Chondrocyte (in vitro differentiated cells): ENCODE measurements at regions not wholly inside any gene's neighbourhood (a gene's known extent, or its start where the extent isn't known, plus 50 kb on each side); places are given as distances from the start of the nearest gene placed in this dataset.

Experiments used
- DNase-seq: peaks from one replicate; pipeline ENCODE4 v3.0.0; 2021; ENCODE audit warnings: mixed read lengths, low spot score
- H3K27ac Mint-ChIP-seq: one replicate; pipeline ENCODE4 v1.8.0; 2021; ENCODE audit warnings: mild to moderate bottlenecking, moderate library complexity, mixed read lengths; ENCODE audit not compliant: unreplicated experiment
- H3K27me3 Mint-ChIP-seq: 2 replicates; pipeline ENCODE4 v1.8.0; 2021; ENCODE audit warnings: low read depth, mixed read lengths
- H3K36me3 Mint-ChIP-seq: 2 replicates; pipeline ENCODE4 v1.8.0; 2021; ENCODE audit warnings: low read depth, mixed read lengths
- H3K4me1 Mint-ChIP-seq: 2 replicates; pipeline ENCODE4 v1.8.0; 2021; ENCODE audit warnings: low read depth, mild to moderate bottlenecking, mixed read lengths
- H3K4me3 Mint-ChIP-seq: one replicate; pipeline ENCODE4 v1.8.0; 2021; ENCODE audit warnings: mild to moderate bottlenecking, moderate library complexity, mixed read lengths; ENCODE audit not compliant: unreplicated experiment
- H3K9me3 Mint-ChIP-seq: 2 replicates; pipeline ENCODE4 v1.8.0; 2021; ENCODE audit warnings: low read depth, mixed read lengths
- CTCF ChIP-seq: fragments of 200-600 bp; sonication (generic); IDR thresholded peaks from 2 replicates; pipeline ENCODE4 v1.5.0; 2021; ENCODE audit warnings: antibody characterized with exemption, mild to moderate bottlenecking, moderate library complexity

- Mint-ChIP-seq H3K36me3 (no peaks in the 10 kb centered on the region), H3K27ac (no peak overlapping the region), H3K9me3 (peaks cover 3% of the 10 kb centered on the region), H3K4me1 (peaks cover 11% of the 10 kb centered on the region), H3K27me3 (peaks cover 2% of the 10 kb centered on the region), H3K4me3 (no peak overlapping the region)
- no peak for TF ChIP-seq CTCF
- DNase-seq = no peak
Measured at GRCh38 chr13:55497486-55497885, 1643.2 kb upstream of the PRR20A start.

- H3K36me3 Mint-ChIP-seq = no peaks in the 10 kb centered on the region
- no peak for DNase-seq
- no peak overlapping the region for H3K4me3 Mint-ChIP-seq
- no peak overlapping the region for H3K27ac Mint-ChIP-seq
- no peak for TF ChIP-seq CTCF
- peaks cover 16% of the 10 kb centered on the region for H3K9me3 Mint-ChIP-seq
- no peaks in the 10 kb centered on the region for H3K27me3 Mint-ChIP-seq
- peaks cover 11% of the 10 kb centered on the region for H3K4me1 Mint-ChIP-seq
Measured at GRCh38 chr13:55500694-55501093, 1640.0 kb upstream of the PRR20A start.

GRCh38 chr13:55516610-55517009 lies 1624.1 kb upstream of the PRR20A start:
- Mint-ChIP-seq H3K4me3 (no peak overlapping the region), H3K36me3 (no peaks in the 10 kb centered on the region), H3K27me3 (no peaks in the 10 kb centered on the region), H3K4me1 (no peaks in the 10 kb centered on the region), H3K27ac (no peak overlapping the region), H3K9me3 (peaks cover 8% of the 10 kb centered on the region)
- no peak for DNase-seq
- no peak for TF ChIP-seq CTCF

- H3K36me3 Mint-ChIP-seq = no peaks in the 10 kb centered on the region
- peaks cover 8% of the 10 kb centered on the region for H3K9me3 Mint-ChIP-seq
- H3K27me3 Mint-ChIP-seq = no peaks in the 10 kb centered on the region
- peak; percentile 49 for TF ChIP-seq CTCF
- H3K27ac Mint-ChIP-seq = no peak overlapping the region
- no peak overlapping the region for H3K4me3 Mint-ChIP-seq
- H3K4me1 Mint-ChIP-seq = no peaks in the 10 kb centered on the region
- no peak for DNase-seq
Measured at GRCh38 chr13:55517312-55517711, 1623.4 kb upstream of the PRR20A start.

- H3K4me1 Mint-ChIP-seq = peaks cover 4% of the 10 kb centered on the region
- DNase-seq = no peak
- peaks cover 6% of the 10 kb centered on the region for H3K9me3 Mint-ChIP-seq
- H3K27me3 Mint-ChIP-seq = peaks cover 2% of the 10 kb centered on the region
- no peak overlapping the region for H3K4me3 Mint-ChIP-seq
- no peaks in the 10 kb centered on the region for H3K36me3 Mint-ChIP-seq
- TF ChIP-seq CTCF = no peak
- H3K27ac Mint-ChIP-seq = no peak overlapping the region
Measured at GRCh38 chr13:55528434-55528833, 1612.3 kb upstream of the PRR20A start.
